ENCODE measurements at regions not wholly inside any gene's neighbourhood (a gene's known extent, or its start where the extent isn't known, plus 50 kb on each side); places are given as distances from the start of the nearest gene placed in this dataset.

DNA sequence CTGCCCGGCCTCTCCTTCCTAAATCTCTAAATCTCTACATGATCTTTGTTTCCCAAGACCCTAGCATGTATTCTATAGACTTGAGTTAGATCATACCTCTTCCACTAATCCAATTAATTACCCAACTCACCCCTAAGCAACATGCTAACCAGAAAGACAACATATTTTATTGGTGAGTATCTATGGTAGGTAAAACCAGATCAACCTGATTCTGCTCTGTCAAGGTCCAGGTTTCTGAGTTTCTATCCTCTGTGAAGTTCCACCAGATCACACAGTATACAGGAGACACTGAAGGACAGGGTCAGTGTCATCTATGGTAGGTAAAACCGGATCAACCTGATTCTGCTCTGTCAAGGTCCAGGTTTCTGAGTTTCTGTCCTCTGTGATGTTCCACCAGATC, 363.2 kb upstream of the MARCKS start:
- no peak for DNase-seq (ENCODE audit: low read depth in 2 of 2)

DNA sequence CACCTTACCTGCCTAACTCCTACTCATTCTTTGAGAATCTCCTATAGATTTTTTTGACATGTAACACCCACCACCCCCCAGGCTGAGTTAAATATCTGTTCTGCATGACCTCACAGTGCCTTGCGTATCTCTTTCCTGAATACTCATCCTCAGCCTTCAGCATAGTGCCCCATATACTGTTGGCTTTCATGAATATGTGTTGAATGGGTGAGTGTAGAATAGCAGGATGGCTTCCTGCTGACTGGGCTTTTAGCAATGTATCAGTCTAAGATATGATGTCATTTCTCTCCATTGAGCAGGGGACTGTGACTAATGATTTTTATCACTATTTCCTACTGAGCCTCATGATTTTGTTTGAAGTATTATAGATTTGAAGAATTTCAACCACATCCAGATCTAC, 361.6 kb upstream of the MARCKS start:
- DNase-seq (ENCODE audit: low read depth in 2 of 2), result no peak

DNA sequence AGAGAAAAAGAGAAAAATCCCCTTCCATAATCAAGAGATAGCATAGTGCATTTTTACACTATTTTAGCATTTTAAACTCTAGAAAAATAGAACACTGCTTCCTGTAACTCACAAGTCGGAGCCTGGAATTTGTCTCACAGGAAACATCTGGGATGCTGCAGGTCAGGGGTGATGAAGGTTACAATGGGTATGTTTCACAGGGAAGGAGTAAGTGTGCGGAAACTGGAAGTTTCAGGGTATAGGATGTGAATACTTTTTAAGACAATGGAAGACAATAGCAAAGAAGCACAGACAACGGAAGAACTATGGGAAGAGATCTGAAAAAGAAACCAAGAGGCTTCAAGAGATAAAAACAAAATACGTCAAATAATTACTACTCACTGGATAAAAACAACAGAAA, 361.0 kb upstream of the MARCKS start:
- DNase-seq (ENCODE audit: low read depth in 2 of 2), result no peak

DNA sequence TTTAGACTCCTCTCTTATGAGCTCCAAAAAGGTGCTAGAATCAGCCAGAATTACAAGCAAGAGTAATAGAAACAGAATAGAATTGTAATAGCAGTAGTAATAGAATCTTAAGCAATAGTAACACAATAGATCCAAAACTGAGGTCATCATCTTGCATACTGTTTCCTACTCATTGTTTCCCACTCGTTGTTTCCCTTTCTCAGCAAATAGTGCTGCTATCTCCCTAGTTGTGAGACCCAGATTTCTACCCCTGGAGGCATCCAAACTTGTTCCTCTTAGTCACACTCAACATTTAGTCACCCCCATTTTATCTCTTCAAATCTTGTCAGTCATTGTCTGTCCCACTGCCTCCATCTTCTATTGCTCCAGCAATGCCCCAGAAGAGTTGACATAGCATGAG, 356.9 kb upstream of the MARCKS start:
- no peak for DNase-seq (ENCODE audit: low read depth in 2 of 2)

DNA sequence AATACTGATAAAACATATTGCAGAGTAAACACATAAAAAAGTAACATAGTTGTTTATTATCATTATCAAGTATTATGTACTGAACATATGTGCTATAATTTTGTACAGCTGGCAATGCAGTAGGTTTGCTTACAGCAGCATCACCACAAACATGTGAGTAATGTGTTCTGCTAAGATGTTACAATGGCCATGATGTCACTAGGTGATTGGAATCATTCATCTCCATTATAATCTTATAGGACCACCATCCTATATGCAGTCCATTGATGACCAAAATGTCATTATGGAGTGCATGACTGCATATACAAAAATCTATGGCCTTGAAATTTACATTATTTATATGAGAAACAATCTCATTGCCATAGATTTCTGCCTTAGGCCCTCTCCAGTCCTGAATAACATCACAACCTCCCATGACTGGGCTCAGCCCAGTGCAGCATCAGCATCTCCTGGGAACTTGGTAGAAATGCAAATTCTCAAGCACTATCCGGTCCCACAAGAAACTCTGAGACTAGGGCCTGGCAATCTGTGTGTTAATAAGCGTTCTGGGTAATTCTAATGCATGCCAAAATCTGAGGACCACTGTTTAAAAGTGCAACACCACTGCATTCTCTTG, 352.0 kb upstream of the MARCKS start:
- no peak for DNase-seq (ENCODE audit: low read depth in 2 of 2)

DNA sequence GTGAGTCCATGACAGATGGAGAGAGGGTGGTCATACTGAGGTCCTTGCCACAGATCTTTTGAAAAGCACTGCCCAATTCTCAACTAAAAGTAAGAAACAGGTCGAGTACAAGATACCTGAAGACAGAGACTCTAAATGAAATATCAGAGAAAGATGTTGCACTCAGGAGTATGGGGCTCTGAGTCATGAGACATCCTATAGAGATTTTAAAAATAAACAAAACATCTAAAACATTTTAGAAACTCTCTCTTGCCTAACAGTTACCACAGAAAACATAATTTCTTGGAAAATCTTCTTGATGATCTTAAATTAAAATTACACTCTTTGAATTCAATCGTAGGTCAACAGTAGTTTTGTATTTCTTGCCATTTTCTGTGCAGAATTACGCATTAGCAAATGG, 348.9 kb upstream of the MARCKS start:
- no peak for DNase-seq (ENCODE audit: low read depth in 2 of 2)

DNA sequence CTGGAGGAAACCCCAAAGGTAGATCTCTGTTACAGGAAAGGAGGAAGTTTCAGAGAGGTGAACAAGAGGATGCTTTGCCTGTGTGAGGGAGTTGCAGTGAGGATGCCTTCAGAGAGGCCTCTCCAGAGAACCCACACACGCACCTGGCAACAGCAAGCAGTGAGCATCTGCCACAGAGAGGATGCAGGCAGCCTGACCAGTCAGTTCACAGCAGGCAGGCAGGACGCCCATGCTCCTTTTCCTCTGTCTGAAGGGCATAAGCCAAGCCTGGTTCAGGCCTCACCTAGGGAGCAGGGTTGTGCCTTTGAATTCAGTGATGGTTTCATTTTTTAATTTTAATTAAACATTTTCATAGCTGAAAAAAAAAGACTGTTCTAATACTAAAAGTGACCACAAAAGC, 346.0 kb upstream of the MARCKS start:
- no peak for DNase-seq (ENCODE audit: low read depth in 2 of 2)

DNA sequence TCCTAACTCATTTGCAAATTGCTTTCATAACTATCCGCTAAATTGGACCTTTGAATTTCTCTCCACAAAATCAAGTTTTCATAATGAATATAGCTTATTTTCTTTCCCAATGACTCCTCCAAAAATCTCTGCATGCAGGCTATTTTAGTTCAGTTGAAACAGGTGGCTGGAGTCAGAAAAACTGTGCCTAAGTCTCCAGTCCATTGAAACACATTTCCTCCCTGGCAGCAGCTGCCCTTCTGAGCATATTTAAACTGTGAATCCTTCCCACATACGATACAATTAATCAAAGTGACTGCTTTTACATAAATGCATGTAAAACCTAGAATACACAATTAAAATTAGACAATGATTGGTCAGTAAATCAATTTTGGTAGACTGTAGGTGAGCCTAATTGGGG, 344.6 kb upstream of the MARCKS start:
- no peak for DNase-seq (ENCODE audit: low read depth in 2 of 2)

DNA sequence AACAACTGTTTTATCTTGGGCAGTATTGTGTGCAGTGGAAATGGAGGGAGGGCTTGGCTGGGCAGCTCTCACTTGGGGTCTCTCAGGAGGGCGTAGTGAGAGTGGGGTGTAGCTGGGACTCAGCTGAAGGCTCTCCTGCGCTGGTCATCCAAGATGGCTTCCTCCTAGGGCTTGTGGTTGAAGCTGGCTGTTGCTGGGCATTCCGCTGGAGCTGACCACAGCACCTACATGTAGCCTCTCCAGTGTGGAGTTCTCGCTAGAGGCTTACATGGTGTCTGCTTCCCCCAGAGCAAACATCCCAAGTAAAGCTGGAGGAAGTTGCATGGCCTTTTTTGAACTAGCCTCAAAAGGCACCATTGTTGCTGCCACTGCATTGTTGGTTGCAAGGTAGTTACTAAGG, 344.1 kb upstream of the MARCKS start:
- DNase-seq (ENCODE audit: low read depth in 2 of 2), result no peak

DNA sequence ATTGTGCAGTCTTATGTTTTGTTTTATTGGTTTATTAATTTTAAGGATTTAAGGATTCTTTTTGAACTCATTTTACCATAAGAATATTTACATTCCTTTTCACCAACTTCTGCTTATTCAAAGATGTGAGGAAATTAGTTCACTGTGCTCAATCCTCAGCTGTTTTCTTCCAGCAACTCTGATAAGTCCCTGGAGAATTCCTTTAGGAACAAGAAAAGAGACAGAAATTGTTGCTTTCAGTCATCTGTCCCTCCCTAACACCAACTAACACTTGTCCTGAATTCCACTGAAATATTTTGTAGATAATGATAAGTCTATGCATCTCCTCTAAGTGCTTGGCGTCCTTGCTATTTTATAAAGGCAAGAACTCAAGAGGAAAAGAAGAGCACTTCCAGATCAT, 334.8 kb upstream of the MARCKS start:
- no peak for DNase-seq (ENCODE audit: low read depth in 2 of 2)

DNA sequence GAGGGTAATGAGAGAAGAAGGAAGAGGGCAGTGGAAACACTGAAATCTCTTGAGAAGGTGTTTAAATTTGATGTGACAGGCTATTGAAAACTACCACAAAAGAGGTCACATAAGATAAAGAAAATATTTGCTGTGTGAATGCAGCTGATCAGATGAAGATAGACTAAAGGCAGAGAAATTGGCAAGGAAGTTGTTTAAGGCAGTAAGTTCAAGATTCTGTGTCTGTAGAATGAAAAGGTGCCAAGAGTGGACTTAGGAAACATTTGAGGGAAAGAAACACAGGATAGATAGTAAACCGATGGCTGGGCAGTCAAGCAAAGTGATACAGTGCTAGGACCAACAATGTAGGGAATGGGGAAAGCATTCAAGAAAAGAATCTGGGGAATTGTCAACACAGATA, 332.3 kb upstream of the MARCKS start:
- no peak for DNase-seq (ENCODE audit: low read depth in 2 of 2)

DNA sequence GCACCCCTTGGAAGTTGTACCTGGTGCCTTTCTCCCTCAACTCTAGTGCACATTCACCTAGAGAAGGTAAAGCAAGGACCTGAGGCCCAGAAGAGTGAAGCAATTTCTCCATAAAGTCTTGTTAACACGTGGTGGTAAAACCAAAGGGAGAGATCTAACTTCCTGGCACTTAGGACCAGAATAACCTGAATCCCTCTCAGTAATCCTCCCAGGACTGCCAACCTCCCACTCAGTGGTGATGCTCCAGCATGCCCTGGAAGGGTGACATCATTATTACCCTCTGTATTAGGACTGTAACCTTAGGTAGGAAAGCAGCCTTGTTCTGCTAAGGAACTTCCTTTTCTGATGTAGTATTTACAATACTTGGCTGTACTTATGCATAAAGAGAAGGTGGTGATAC, 330.6 kb upstream of the MARCKS start:
- no peak for DNase-seq (ENCODE audit: low read depth in 2 of 2)

DNA sequence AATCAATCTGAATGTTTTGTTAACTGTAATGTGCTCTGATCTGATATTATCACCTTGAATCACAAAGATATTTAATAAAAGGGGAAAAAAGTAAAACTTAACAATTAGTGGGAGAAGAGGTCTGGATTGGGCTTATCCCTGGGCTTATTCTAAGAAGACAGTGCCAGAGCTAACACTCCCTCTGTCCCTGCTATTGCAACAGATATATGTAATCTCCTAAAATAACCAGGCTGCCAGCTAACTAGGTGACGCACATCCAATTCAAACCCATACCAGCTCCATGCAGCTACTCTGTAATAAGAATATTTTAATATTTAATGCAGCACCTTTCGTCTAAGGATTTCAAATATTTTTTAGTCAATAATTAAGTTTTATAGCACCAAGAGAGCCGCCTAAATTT, 330.1 kb upstream of the MARCKS start:
- no peak for DNase-seq (ENCODE audit: low read depth in 2 of 2)

DNA sequence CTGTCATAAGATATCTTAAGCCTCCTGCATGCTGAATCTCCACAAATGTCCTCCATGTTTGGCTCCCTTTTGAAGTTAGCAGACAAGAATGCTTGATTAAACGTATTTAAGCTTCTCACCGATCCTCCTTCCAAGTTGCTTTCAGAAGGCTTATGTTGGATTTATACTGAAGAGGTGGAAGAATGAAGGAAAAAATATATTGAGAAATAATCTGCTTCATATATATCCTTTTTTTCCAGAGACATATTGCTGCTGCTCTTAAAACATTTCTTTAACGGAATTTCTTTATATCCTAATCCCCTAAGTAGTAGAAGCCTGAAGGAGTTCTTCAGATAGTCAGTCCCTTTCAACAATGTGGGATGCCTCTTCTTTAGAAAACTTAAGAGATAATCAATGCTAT, 329.0 kb upstream of the MARCKS start:
- no peak for DNase-seq (ENCODE audit: low read depth in 2 of 2)

DNA sequence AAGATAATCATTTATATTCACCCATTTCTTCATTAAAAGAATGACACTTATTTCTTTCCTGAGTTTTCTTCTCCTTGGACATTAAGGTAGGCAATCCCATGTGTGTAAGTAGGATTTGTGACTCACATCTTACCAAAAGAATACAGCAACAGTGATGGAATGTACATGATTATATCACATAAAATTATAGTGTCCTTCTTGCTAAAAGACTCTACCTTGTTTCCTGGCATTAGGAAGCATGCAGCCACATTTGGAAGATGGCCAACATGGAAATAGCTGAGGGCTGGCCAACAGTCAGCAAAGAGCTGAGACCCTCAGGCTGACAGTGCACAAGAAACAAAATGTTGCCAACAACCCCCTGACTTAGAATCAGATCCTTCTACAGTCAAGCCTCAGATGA, 327.9 kb upstream of the MARCKS start:
- no peak for DNase-seq (ENCODE audit: low read depth in 2 of 2)

DNA sequence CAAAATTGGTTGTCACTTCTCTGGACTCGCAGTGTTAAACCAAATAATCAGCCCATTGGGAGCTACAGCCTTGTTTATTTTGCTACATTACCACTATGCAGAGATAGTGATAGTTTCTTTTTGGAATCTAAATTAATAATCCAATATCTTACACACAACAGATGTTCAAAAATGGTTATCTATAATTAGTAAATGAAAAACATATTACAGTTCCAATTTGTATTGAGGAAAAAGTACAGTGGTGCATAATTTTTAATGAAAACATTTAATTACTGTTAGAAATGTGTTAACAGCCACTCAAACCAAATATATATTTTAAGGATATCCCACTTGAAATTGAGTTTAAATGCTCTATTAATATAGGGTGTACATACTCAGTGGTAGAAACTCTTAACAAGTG, 327.3 kb upstream of the MARCKS start:
- no peak for DNase-seq (ENCODE audit: low read depth in 2 of 2)

DNA sequence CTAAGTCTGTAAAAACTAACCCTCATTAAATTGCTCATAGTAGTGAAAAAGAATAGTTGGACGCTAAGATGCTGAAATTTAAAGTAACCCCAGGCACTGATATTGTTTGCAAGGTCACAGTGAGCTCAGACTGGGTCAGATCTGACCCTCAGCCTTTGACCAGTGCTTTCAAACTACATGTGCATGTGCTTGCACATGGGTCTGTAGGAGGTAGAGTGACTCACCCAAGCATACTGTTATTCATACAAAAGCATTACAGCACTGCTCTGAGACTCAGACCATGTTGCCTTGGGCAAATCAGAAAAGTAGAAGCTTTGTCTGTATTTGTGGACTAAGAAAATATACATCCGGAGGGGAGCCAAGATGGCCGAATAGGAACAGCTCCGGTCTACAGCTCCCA, 326.4 kb upstream of the MARCKS start:
- DNase-seq (ENCODE audit: low read depth in 2 of 2), result no peak

DNA sequence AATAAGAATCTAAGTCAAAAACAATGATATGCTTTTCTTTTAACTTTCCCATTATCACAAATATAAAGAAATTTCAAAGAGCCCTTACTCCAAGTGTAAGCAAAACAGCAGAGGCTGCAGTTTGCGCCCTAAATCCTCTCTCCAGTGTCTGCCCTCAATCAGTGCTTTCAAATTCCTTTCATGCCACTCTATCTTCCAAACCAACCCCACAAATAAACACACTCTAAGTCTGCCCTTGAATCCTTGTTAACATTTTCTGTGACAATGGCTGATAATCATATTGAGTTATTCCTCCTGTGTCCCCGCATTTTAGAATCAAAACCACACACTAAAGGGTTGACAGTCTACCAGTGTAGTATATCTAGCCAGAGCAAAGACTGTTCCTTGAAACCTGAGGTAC, 317.9 kb upstream of the MARCKS start:
- no peak for DNase-seq (ENCODE audit: low read depth in 2 of 2)

DNA sequence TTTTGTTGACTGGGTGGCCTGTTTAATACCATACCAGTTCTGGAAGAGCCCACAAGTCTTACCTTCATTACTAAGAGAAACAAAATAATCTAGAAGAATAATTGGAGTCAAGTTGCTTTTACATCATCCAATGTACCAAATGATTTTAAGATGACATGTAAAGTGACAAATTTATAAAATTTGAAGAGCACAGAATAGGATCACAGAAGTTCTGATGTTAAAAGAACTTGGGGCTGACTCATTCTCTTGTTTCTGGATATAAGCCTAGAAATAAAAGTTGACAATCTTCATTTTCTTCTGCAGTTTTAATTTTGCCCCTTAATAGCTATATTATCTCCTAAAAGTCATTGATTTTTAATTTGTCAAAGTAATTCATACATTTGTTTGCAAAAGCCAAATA, 317.5 kb upstream of the MARCKS start:
- DNase-seq (ENCODE audit: low read depth in 2 of 2), result no peak

DNA sequence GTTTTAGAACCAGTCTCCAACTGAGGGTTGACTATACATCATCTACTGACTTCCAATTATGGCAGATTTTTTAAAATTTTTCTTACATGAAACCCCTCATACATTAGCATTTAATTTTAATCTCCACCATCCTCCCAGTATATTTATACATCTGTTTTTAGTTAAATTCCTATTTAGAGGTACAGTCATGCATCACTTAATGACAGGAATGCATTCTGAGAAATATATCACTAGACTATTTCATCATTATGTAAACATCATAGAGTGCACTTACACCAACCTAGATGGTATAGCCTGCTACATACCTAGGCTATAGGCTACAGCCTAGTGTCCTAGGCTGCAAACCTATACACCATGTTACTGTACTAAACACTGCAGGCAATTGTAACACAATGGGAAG, 316.7 kb upstream of the MARCKS start:
- no peak for DNase-seq (ENCODE audit: low read depth in 2 of 2)

DNA sequence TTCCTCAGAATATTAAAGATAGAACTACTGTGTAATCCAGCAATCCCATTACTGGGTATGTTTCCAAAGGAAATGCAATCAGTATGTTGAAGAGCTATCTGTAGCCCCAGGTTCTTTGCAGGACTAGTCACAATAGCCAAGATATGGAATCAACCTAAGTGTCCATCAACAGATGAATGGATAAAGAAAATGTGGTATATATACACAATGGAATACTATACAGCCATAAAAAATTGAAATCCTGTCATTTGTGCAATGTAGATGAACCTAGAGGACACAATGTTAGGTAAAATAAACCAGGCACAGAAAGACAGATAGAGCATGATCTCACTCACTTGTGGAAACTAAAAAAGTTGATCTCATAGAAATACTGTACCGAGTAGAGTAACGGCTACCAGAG, 306.0 kb upstream of the MARCKS start:
- no peak for DNase-seq (ENCODE audit: low read depth in 2 of 2)

DNA sequence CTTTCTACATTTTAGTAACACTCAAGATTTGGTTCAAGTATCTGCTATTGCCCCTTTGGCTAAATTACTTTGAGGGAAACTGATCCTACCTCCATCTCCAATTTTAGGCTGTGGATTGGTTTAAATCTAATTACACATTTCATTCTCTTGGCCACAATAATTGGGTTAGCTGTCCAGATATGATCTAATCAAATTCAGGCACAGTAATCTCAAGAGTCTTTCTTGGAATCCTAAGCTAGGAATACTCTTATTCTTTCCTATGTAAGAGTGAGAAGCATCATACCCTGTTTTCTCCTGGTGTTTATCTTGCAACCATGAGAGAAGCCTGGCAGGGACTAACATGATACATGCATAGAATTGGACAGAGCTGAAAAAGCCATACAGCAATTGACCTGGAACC, 300.4 kb upstream of the MARCKS start:
- DNase-seq (ENCODE audit: low read depth in 2 of 2), result no peak

DNA sequence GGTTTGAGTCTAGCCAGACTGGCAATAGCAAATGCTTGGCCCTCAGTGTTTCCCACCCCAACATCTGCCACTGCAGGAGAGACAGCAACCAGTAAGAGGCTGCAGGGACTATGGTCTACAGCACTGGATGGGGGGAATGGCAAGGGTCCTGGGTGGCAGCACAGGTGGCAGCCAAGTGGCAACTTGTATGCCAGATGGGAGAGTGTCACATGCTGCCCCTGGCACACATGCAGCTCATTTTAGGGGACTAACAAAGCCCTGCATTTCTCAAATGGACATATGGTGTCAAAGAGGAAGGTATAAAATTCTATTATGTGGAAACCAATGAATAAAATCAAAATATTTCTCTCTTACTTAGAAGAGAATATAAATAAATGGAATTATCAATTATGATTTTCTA, 298.7 kb upstream of the MARCKS start:
- no peak for DNase-seq (ENCODE audit: low read depth in 2 of 2)

DNA sequence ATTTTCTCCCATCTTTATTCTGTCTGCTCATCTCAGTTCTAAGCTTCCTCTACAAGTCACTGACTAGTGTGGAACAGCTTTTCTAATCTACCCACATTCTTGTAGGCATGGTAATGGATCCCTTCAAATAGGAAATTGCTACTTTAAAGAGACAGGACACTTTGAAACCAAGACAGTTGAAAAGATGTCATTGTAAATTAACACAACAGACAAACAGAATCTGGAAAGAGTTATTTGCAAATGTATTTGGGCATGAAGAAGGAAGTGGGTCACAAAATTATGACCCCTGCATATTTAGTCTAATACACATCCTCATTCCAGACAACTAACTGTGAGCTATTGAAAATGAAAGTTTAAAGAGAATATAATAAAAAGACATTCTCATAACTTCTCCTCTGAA, 298.2 kb upstream of the MARCKS start:
- no peak for DNase-seq (ENCODE audit: low read depth in 2 of 2)

DNA sequence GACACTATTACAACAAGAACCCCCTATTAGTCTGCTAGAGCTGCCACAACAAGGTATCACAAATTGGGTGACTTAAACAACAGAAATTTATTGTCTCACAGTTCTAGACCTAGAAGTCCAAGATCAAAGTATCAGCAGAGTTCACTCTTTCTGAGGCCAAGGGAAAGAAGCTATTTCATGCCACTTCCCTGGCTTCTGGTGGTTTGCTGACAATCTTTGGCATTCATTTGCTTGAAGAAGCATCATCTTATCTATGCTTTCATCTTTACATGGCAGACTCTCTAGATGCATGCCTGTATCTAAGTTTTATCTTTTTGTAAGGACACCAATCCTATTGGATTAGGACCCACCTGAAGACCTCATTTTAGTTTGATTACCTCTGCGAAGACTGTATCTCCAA, 296.8 kb upstream of the MARCKS start:
- DNase-seq (ENCODE audit: low read depth in 2 of 2), result no peak

Measured in stimulated activated CD8-positive, alpha-beta memory T cell treated with anti-CD3 and anti-CD28 coated beads, Interleukin-7, amount 100 ng/mL, for 4 hours (primary cell).